ENCODE measurements at regions not wholly inside any gene's neighbourhood (a gene's known extent, or its start where the extent isn't known, plus 50 kb on each side); places are given as distances from the start of the nearest gene placed in this dataset.
"Not testable (repeated sequence)": the region's sequence is repeated elsewhere in the genome, so short reads cannot be mapped to it uniquely, and the experiment has no call there.

GRCh38 chr17:30706004-30706403, 118.5 kb downstream of the CRLF3 start:
- TF ChIP-seq CTCF (IDR thresholded peaks at IDR 0.05; ENCODE audit: insufficient read depth, low read length, poor library complexity, severe bottlenecking); EZH2phosphoT487 (conservative IDR thresholded peaks at IDR 0.05; ENCODE audit: low read length): not testable (repeated sequence)
